GM23338 (cell line): ENCODE measurements at regions not wholly inside any gene's neighbourhood (a gene's known extent, or its start where the extent isn't known, plus 50 kb on each side); places are given as distances from the start of the nearest gene placed in this dataset.

ENCODE experiments used
- ATAC-seq: fragments of 200-7000 bp; cut with Tn5 transposase; 3 replicates; pipeline ENCODE4 v1.9.1; 2020
- DNase-seq: peaks from one replicate; pipeline ENCODE4 v3.0.0-alpha.2; 2015; ENCODE audit warnings: low spot score
- H2AFZ ChIP-seq: fragments of 200-600 bp; sonication (generic); 2 replicates; pipeline ENCODE4 v1.8.0; 2016; ENCODE audit warnings: antibody characterized with exemption, mild to moderate bottlenecking, moderate library complexity
- H3F3A ChIP-seq: fragments of 200-600 bp; sonication (generic); replicated peaks from 2 replicates; pipeline ENCODE4 v1.8.0; 2017; ENCODE audit warnings: antibody characterized with exemption, mixed run types, low read depth
- H3K27ac ChIP-seq: fragments of 200-600 bp; sonication (generic); 2 replicates; pipeline ENCODE4 v1.6.1; 2016; ENCODE audit warnings: low read depth
- H3K27me3 ChIP-seq: fragments of 200-600 bp; sonication (generic); 2 replicates; pipeline ENCODE4 v1.8.0; 2016; ENCODE audit warnings: mild to moderate bottlenecking, mixed run types, moderate library complexity; ENCODE audit not compliant: insufficient read depth
- H3K36me3 ChIP-seq: fragments of 200-600 bp; sonication (generic); 2 replicates; pipeline ENCODE4 v1.8.0; 2016; ENCODE audit warnings: mild to moderate bottlenecking; ENCODE audit not compliant: insufficient read depth
- H3K4me1 ChIP-seq: fragments of 200-600 bp; sonication (generic); 2 replicates; pipeline ENCODE4 v1.8.0; 2016; ENCODE audit warnings: mild to moderate bottlenecking, moderate library complexity; ENCODE audit not compliant: insufficient read depth
- H3K4me2 ChIP-seq: fragments of 200-600 bp; sonication (generic); 2 replicates; pipeline ENCODE4 v1.7.1; 2017; ENCODE audit warnings: mixed run types
- H3K4me3 ChIP-seq: fragments of 200-600 bp; sonication (generic); 2 replicates; pipeline ENCODE4 v1.6.1; 2016; ENCODE audit warnings: mixed run types
- H3K79me2 ChIP-seq: fragments of 200-600 bp; sonication (generic); replicated peaks from 2 replicates; pipeline ENCODE4 v1.8.0; 2017; ENCODE audit warnings: mild to moderate bottlenecking; ENCODE audit not compliant: insufficient read depth
- H3K9me2 ChIP-seq: fragments of 200-600 bp; sonication (generic); 2 replicates; pipeline ENCODE4 v1.8.0; 2017; ENCODE audit not compliant: insufficient read depth
- H4K20me1 ChIP-seq: fragments of 200-600 bp; sonication (generic); replicated peaks from 2 replicates; pipeline ENCODE4 v1.8.0; 2017; ENCODE audit warnings: mild to moderate bottlenecking; ENCODE audit not compliant: insufficient read depth
- H3K27ac Mint-ChIP-seq: 2 replicates; pipeline ENCODE4 v1.8.0; 2020; ENCODE audit warnings: inconsistent platforms, mild to moderate bottlenecking, moderate library complexity, mixed read lengths
- H3K27me3 Mint-ChIP-seq: 3 replicates; pipeline ENCODE4 v1.8.0; 2022; ENCODE audit warnings: low read depth, mild to moderate bottlenecking, moderate library complexity, mixed read lengths, inconsistent platforms; ENCODE audit not compliant: insufficient read depth, poor library complexity
- H3K36me3 Mint-ChIP-seq: 3 replicates; pipeline ENCODE4 v1.8.0; 2021; ENCODE audit warnings: low read depth, mild to moderate bottlenecking, inconsistent platforms, moderate library complexity, mixed read lengths
- H3K4me1 Mint-ChIP-seq: 3 replicates; pipeline ENCODE4 v1.8.0; 2020; ENCODE audit warnings: mild to moderate bottlenecking, inconsistent platforms, mixed read lengths
- H3K4me3 Mint-ChIP-seq: 3 replicates; pipeline ENCODE4 v1.8.0; 2021; ENCODE audit warnings: moderate library complexity, mild to moderate bottlenecking, inconsistent platforms, mixed read lengths
- H3K9me3 Mint-ChIP-seq: 3 replicates; pipeline ENCODE4 v1.8.0; 2020; ENCODE audit warnings: moderate library complexity, mild to moderate bottlenecking, inconsistent platforms, mixed read lengths
- CTCF ChIP-seq, 2 experiments: fragments of 200-600 bp in 1 of 2; sonication (generic) in 1 of 2; conservative IDR thresholded peaks; 2 replicates each; pipeline versions ENCODE4 v1.5.1 to v1.6.1; 2016 to 2017; ENCODE audit warnings: antibody characterized with exemption in 2 of 2, low read depth in 2 of 2, mild to moderate bottlenecking in 2 of 2, moderate library complexity in 1 of 2
- ETS1 ChIP-seq: IDR thresholded peaks from 2 replicates; pipeline ENCODE4 v1.6.1; 2016; ENCODE audit warnings: antibody characterized with exemption
- EZH2phosphoT487 ChIP-seq: fragments of 200-600 bp; sonication (generic); IDR thresholded peaks from one replicate; pipeline ENCODE4 v1.8.1; 2018; ENCODE audit warnings: antibody characterized with exemption; ENCODE audit not compliant: unreplicated experiment
- JUNB ChIP-seq: IDR thresholded peaks from one replicate; pipeline ENCODE4 v1.6.1; 2016; ENCODE audit warnings: antibody characterized with exemption; ENCODE audit not compliant: unreplicated experiment
- POLR2AphosphoS5 ChIP-seq: IDR thresholded peaks from 2 replicates; pipeline ENCODE4 v1.6.1; 2016; ENCODE audit warnings: antibody characterized with exemption, low read depth
- REST ChIP-seq: IDR thresholded peaks from one replicate; pipeline ENCODE4 v1.6.1; 2018; ENCODE audit warnings: antibody characterized with exemption; ENCODE audit not compliant: unreplicated experiment
- STAT1 ChIP-seq: IDR thresholded peaks from one replicate; pipeline ENCODE4 v1.6.1; 2016; ENCODE audit warnings: antibody characterized with exemption; ENCODE audit not compliant: unreplicated experiment
- ZNF114 ChIP-seq: fragments of 250-450 bp; sonication (Bioruptor Pico); IDR thresholded peaks from 2 replicates; pipeline ENCODE4 v1.5.0; 2020; ENCODE audit warnings: mild to moderate bottlenecking, moderate library complexity

GRCh38 chr18:65124633-65125032 lies 626.2 kb upstream of the CDH7 start:
- H3K36me3 Mint-ChIP-seq = peaks cover 34% of the 10 kb centered on the region
- no peak for ATAC-seq

More at GRCh38 chr18:65124633-65125032, 626.2 kb upstream of the CDH7 start:
- Histone ChIP-seq H3K27me3 (no peaks in the 10 kb centered on the region), H3K4me1 (no peaks in the 10 kb centered on the region), H3K4me2 (no peak overlapping the region), H3K36me3 (peaks cover 10% of the 10 kb centered on the region; the same call in 1 of the 2 replicates), H2AFZ (no peak overlapping the region), H4K20me1 (no peaks in the 10 kb centered on the region), H3F3A (no peaks in the 10 kb centered on the region), H3K79me2 (no peaks in the 10 kb centered on the region), H3K4me3 (no peak overlapping the region), H3K9me2 (peaks cover 3% of the 10 kb centered on the region; the same call in 1 of the 2 replicates), H3K27ac (no peak overlapping the region)
- Mint-ChIP-seq H3K4me3 (no peak overlapping the region), H3K27me3 (peaks cover 2% of the 10 kb centered on the region), H3K9me3 (peaks cover 38% of the 10 kb centered on the region), H3K4me1 (no peaks in the 10 kb centered on the region), H3K27ac (no peak overlapping the region)
- TF ChIP-seq REST = no peak
- TF ChIP-seq ZNF114 (CRISPR knock-in tag) = no peak
- no peak for TF ChIP-seq JUNB
- no peak for TF ChIP-seq CTCF (conservative IDR thresholded peaks at IDR 0.05; ENCODE audit: low read depth in 2 of 2)
- TF ChIP-seq POLR2AphosphoS5 = no peak
- TF ChIP-seq STAT1 = no peak
- no peak for TF ChIP-seq EZH2phosphoT487
- TF ChIP-seq ETS1 = no peak
- DNase-seq = no peak
